ACC112 (cell line): ENCODE measurements at regions not wholly inside any gene's neighbourhood (a gene's known extent, or its start where the extent isn't known, plus 50 kb on each side); places are given as distances from the start of the nearest gene placed in this dataset.

Experiments
- H2AFZ ChIP-seq: fragments of 200-600 bp; sonication (generic); one replicate; pipeline ENCODE4 v1.6.0; 2017; ENCODE audit warnings: antibody characterized with exemption, low read length; ENCODE audit not compliant: unreplicated experiment
- H3K27ac ChIP-seq: fragments of 200-600 bp; sonication (generic); 2 replicates; pipeline ENCODE4 v1.5.1; 2014; ENCODE audit warnings: low read depth, mild to moderate bottlenecking, antibody characterized with exemption, low read length, moderate library complexity
- H3K27me3 ChIP-seq: fragments of 200-600 bp; sonication (generic); 2 replicates; pipeline ENCODE4 v1.6.1; 2014; ENCODE audit warnings: mild to moderate bottlenecking, antibody characterized with exemption, low read length, moderate library complexity, mixed read lengths; ENCODE audit not compliant: insufficient read depth
- H3K36me3 ChIP-seq: fragments of 200-600 bp; sonication (generic); 2 replicates; pipeline ENCODE4 v1.6.1; 2016; ENCODE audit warnings: mild to moderate bottlenecking, antibody characterized with exemption, low read length, moderate library complexity, mixed read lengths; ENCODE audit not compliant: insufficient read depth
- H3K4me1 ChIP-seq: fragments of 200-600 bp; sonication (generic); one replicate; pipeline ENCODE4 v1.6.1; 2016; ENCODE audit warnings: low read length, mixed read lengths; ENCODE audit not compliant: insufficient read depth, unreplicated experiment, control insufficient read depth
- H3K4me3 ChIP-seq: fragments of 200-600 bp; sonication (generic); 2 replicates; pipeline ENCODE4 v1.5.1; 2014; ENCODE audit warnings: mild to moderate bottlenecking, low read depth, low read length
- H3K79me2 ChIP-seq: fragments of 200-600 bp; sonication (generic); one replicate; pipeline ENCODE4 v1.6.0; 2016; ENCODE audit warnings: low read length; ENCODE audit not compliant: control insufficient read depth, unreplicated experiment, insufficient read depth

DNA sequence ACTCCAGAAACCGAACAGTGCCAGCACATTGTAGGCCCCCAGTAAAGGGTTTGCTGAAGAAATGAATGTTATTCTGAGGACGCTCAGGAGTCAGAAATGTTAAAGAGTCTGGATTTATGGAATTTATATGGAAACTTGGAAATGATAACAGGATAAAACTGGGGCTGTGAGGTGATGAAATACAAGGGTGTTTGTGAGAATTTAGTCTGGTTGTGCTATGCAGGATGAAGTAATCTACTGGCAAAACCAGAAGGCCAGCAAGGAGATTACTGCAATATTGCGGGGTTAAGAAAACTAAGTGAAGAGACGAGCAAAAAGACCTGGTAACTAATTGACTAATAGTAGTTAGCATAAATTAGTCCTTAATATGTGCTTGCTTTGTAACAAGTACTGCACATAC lies 467.8 kb downstream of the ZEB2 start:
- no peak overlapping the region for H3K4me3 ChIP-seq
- no peak overlapping the region for H2AFZ ChIP-seq
- no peaks in the 10 kb centered on the region for H3K36me3 ChIP-seq
- H3K4me1 ChIP-seq = no peaks in the 10 kb centered on the region
- H3K27ac ChIP-seq = no peak overlapping the region
- no peaks in the 10 kb centered on the region for H3K27me3 ChIP-seq
- H3K79me2 ChIP-seq = no peaks in the 10 kb centered on the region

DNA sequence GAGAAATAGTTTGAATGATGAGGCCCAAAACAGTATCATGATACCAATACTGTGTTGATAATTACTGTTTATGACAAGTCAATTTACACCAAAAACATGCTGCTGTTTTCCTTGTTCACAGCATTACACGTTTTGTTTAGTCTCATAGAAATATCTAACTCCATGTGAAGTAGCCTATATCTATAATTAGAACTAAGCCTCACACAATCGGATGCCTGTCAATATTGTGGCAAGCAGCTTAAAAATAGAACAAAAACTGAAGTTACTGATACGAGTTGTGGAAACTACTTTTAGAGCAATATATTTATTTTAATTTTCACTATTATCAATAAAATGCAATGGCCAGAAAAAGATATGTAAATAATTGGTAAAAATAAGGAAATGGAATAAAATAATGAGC lies 470.8 kb downstream of the ZEB2 start:
- no peak overlapping the region for H2AFZ ChIP-seq
- no peak overlapping the region for H3K4me3 ChIP-seq
- H3K27me3 ChIP-seq = no peaks in the 10 kb centered on the region
- H3K36me3 ChIP-seq = no peaks in the 10 kb centered on the region
- no peak overlapping the region for H3K27ac ChIP-seq
- no peaks in the 10 kb centered on the region for H3K4me1 ChIP-seq
- no peaks in the 10 kb centered on the region for H3K79me2 ChIP-seq

DNA sequence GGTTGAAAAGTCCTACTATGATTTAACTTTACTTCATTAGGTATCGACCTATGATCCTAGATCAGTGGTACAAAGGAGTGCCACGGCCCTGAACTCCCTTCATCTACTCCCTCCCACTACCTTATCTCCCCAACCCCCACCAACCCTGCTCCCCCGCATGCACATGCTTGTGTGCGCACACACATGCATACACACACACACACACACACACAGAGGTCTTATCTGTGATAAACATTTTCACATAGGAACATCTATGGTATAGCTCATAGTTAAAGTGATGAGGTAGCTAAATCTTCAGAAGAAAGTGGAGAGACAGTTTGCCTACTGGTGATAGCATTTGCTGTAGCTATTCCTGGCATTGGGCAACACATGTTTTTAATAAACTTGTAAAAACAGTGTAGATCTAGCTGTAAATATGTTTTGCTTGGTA lies 471.3 kb downstream of the ZEB2 start:
- Histone ChIP-seq H3K79me2 (no peaks in the 10 kb centered on the region), H3K27me3 (no peaks in the 10 kb centered on the region), H3K4me3 (no peak overlapping the region), H3K4me1 (no peaks in the 10 kb centered on the region), H2AFZ (no peak overlapping the region), H3K27ac (no peak overlapping the region), H3K36me3 (no peaks in the 10 kb centered on the region)

DNA sequence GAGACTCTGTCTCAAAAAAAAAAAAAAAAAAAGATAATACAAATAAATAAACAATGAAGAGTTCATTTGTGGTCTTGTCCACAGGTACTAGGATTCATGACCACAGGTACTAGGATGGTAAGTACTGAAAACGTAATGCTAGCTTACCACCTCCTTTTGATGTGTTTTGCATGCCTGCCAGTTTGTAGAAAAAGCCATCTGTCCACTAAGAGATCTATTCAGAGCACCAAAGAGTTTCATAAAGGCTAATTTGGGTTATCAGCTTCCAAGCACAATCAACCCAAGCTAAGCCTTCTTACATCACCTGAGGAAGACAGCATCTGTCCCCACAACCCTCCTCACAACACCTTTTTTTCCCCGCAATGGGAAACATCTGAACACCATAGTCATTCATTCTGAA lies 477.2 kb downstream of the ZEB2 start:
- Histone ChIP-seq H3K27ac (no peak overlapping the region), H3K4me1 (no peaks in the 10 kb centered on the region), H3K4me3 (no peak overlapping the region)

DNA sequence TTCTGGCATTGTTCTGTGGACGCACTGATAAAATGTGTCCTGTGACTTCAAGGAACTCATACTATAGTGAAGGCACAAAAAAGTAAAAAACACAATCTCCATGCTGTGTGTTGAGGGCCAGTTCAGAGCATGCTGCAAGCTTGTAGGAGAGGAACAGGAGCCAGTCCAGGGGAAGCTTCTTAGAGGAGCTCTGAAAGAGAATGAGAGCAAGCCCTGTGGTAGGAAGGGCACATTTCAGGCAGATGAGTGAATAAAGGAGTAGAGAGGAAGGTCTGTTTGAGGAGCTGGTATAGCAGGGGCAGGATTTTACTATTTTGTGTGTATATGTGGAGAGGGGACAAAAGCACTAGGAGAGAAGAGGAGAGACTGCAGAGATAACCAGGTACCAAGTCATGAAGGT lies 478.3 kb downstream of the ZEB2 start:
- Histone ChIP-seq H3K36me3 (no peaks in the 10 kb centered on the region), H3K27me3 (no peaks in the 10 kb centered on the region), H3K79me2 (no peaks in the 10 kb centered on the region), H2AFZ (no peak overlapping the region), H3K4me3 (no peak overlapping the region), H3K27ac (no peak overlapping the region), H3K4me1 (no peaks in the 10 kb centered on the region)

More for the DNA sequence above, 477.2 kb downstream of the ZEB2 start:
- H3K79me2 ChIP-seq = no peaks in the 10 kb centered on the region
- H3K36me3 ChIP-seq = no peaks in the 10 kb centered on the region
- no peak overlapping the region for H2AFZ ChIP-seq
- no peaks in the 10 kb centered on the region for H3K27me3 ChIP-seq

DNA sequence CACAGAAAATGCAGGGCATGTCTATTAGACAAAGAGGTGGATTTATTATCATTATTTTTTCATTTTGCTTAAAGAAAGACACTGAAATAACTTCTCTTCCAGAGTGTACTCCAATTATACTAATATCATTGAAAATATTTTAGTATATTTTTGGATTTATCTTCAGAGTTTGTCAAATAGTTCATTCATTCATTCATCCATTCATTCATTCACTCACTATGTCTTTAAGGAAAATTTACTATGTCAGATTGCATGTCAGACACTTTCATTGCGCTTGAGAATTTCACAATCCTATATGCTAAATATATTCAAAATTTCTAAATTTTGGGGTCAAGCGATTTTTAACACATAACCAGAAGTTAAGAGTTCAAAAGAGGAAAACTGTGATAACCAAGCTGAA lies 479.1 kb downstream of the ZEB2 start:
- Histone ChIP-seq H3K36me3 (no peaks in the 10 kb centered on the region), H3K79me2 (no peaks in the 10 kb centered on the region), H3K4me1 (no peaks in the 10 kb centered on the region), H3K27ac (no peak overlapping the region), H2AFZ (no peak overlapping the region), H3K4me3 (no peak overlapping the region), H3K27me3 (no peaks in the 10 kb centered on the region)

DNA sequence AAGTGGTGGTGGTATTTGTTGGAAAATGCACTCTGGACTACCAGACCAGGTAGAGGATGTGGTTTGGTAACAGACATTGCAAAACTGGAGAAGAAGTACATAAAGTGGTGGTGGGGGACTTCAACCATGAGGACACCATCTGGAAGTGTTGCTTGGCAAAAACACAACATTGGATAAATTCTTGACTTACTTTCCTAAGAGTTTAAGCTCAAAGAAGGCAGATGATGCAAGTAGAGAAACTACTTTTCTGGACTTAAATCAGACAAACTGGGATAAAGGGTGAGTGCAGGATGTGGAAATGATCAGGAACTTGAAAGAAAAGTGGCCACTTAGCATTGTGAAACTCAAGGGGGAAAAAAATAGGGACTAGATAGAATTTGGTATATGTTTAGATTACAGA lies 487.4 kb downstream of the ZEB2 start:
- Histone ChIP-seq H3K4me1 (no peaks in the 10 kb centered on the region), H3K79me2 (no peaks in the 10 kb centered on the region), H3K27me3 (no peaks in the 10 kb centered on the region), H3K36me3 (no peaks in the 10 kb centered on the region), H3K4me3 (no peak overlapping the region), H3K27ac (no peak overlapping the region), H2AFZ (no peak overlapping the region)

DNA sequence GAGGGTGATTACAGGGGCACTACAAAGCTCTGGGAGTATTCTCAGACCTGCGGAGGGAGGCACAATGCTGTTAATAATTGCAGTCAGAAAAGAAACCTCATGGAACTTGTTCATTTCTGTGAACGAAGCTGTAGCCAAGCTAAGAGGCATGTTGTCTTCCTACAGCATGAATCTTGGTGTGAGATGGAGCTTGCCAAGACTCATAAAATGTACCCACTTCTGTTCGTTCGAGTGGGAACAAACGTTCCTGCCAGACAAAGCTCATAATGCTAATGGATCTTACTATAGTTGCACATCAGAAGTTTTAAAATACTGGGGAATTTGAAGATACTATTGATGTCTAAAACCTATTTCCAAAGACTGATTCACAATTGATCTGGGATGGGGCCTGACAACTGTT lies 489.1 kb downstream of the ZEB2 start:
- Histone ChIP-seq H3K4me3 (no peak overlapping the region), H3K27ac (no peak overlapping the region), H3K79me2 (no peaks in the 10 kb centered on the region), H3K4me1 (no peaks in the 10 kb centered on the region), H3K27me3 (no peaks in the 10 kb centered on the region), H2AFZ (no peak overlapping the region), H3K36me3 (no peaks in the 10 kb centered on the region)

DNA sequence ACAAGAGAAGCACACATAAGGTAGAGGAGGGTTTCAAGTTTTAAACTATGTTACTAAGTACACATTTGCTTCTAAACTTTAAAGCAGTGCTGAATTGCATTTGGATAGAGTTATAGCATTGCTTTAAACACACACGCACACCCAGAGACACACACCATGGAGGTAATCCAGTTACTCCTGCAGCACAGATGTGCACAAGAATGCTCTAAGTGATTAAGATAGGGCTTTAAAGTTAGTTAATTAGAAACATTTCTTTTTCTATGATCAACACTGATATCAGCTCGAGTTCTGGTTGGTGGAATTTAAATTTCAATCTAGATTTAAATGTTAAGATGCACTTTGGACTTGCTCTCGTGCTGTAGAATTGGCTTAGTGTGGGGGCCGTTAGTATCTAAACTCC lies 492.3 kb downstream of the ZEB2 start:
- no peaks in the 10 kb centered on the region for H3K4me1 ChIP-seq
- H2AFZ ChIP-seq = no peak overlapping the region
- H3K27ac ChIP-seq = no peak overlapping the region
- H3K36me3 ChIP-seq = no peaks in the 10 kb centered on the region
- no peaks in the 10 kb centered on the region for H3K79me2 ChIP-seq
- H3K27me3 ChIP-seq = no peaks in the 10 kb centered on the region
- no peak overlapping the region for H3K4me3 ChIP-seq

DNA sequence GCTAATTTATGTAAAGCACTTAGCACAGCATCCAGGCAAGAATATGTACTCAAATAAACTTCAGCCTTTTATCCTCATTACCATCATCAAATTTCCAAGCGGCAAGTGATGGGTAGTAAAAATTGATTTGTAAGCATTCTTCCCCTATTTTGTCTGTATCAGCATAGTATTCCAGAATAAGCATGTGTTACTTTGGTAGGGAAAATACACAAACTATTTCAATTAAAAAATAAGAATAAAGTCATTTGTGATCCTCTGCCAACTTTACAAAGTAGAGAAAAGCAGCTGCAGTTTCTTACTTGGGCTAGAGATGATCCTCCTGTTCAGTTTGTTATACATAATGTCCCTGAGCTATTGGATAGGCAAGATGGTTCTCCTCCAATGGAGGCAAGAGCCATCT lies 493.2 kb downstream of the ZEB2 start:
- Histone ChIP-seq H3K4me1 (no peaks in the 10 kb centered on the region), H3K36me3 (no peaks in the 10 kb centered on the region), H3K4me3 (no peak overlapping the region), H3K27ac (no peak overlapping the region), H2AFZ (no peak overlapping the region), H3K79me2 (no peaks in the 10 kb centered on the region), H3K27me3 (no peaks in the 10 kb centered on the region)

DNA sequence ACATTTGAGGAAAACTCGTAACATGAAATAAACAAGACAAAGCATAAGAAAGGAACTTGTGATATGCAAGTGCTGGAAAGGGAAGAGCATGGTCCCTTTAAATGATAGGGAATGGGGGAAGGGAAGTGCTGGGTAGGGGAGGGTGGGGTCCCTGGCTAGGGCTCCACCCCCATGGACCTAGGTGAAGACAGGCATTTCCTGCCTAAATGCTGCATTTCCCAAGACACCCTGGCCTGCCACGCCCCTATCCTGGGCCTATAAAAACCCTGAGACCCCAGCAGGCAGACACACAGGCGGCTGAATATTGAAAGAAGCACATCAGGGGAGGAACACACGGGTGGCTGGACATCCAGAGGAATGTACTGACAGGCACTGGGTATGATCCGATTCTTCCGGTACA lies 499.9 kb downstream of the ZEB2 start:
- Histone ChIP-seq H2AFZ (no peak overlapping the region), H3K4me3 (no peak overlapping the region), H3K36me3 (no peaks in the 10 kb centered on the region), H3K27me3 (no peaks in the 10 kb centered on the region), H3K27ac (no peak overlapping the region), H3K4me1 (peaks cover 6% of the 10 kb centered on the region), H3K79me2 (no peaks in the 10 kb centered on the region)
